NCI-H446 treated with DMSO at 0.1 percent for 48 hours (cell line): ENCODE measurements at regions not wholly inside any gene's neighbourhood (a gene's known extent, or its start where the extent isn't known, plus 50 kb on each side); places are given as distances from the start of the nearest gene placed in this dataset.

Source experiments
- DNase-seq: peaks from one replicate; lab custom pipeline; 2025; lab: John Stamatoyannopoulos, UW

- DNase-seq = no peak
Measured at GRCh38 chr1:36607263-36607651, 124.5 kb upstream of the CSF3R start.

- no peak for DNase-seq
Measured at GRCh38 chr1:36606641-36607262, 124.0 kb upstream of the CSF3R start.

GRCh38 chr1:36605942-36606640, 123.4 kb upstream of the CSF3R start:
- no peak for DNase-seq

- no peak for DNase-seq
Measured at GRCh38 chr1:36603461-36603860, 120.7 kb upstream of the CSF3R start.

- DNase-seq = no peak
Measured at GRCh38 chr1:36602184-36602583, 119.5 kb upstream of the CSF3R start.

GRCh38 chr1:36599828-36600227, 117.1 kb upstream of the CSF3R start:
- DNase-seq = no peak

- DNase-seq = no peak
Measured at GRCh38 chr1:36597514-36597913, 114.8 kb upstream of the CSF3R start.

GRCh38 chr1:36595921-36596320, 113.2 kb upstream of the CSF3R start:
- DNase-seq = no peak

- DNase-seq = no peak
Measured at GRCh38 chr1:36595349-36595748, 112.6 kb upstream of the CSF3R start.

- DNase-seq = no peak
Measured at GRCh38 chr1:36594023-36594422, 111.3 kb upstream of the CSF3R start.

GRCh38 chr1:36591278-36591677, 108.6 kb upstream of the CSF3R start:
- DNase-seq = no peak

GRCh38 chr1:36590771-36591170, 108.1 kb upstream of the CSF3R start:
- DNase-seq = no peak

GRCh38 chr1:36590264-36590663, 107.6 kb upstream of the CSF3R start:
- DNase-seq = no peak

GRCh38 chr1:36588972-36589371, 106.3 kb upstream of the CSF3R start:
- DNase-seq = no peak

GRCh38 chr1:36585569-36586548, 103.1 kb upstream of the CSF3R start:
- DNase-seq = no peak

GRCh38 chr1:36584874-36585453, 102.3 kb upstream of the CSF3R start:
- no peak for DNase-seq

GRCh38 chr1:36583980-36584782, 101.5 kb upstream of the CSF3R start:
- no peak for DNase-seq

- no peak for DNase-seq
Measured at GRCh38 chr1:36583080-36583479, 100.4 kb upstream of the CSF3R start.

- no peak for DNase-seq
Measured at GRCh38 chr1:36582066-36582755, 99.5 kb upstream of the CSF3R start.

- DNase-seq = no peak
Measured at GRCh38 chr1:36580524-36580923, 97.8 kb upstream of the CSF3R start.

- DNase-seq = no peak
Measured at GRCh38 chr1:36579039-36579438, 96.3 kb upstream of the CSF3R start.
